ENCODE measurements at regions not wholly inside any gene's neighbourhood (a gene's known extent, or its start where the extent isn't known, plus 50 kb on each side); places are given as distances from the start of the nearest gene placed in this dataset.

GRCh38 chr13:61128850-61129645 is 286.6 kb downstream of the PCDH20 start:
- intact Hi-C loops (cut with DNase I) = no loop called here
- H3K36me3 ChIP-seq (ENCODE audit: insufficient read depth in 1 of 2, low read depth in 1 of 2) = no peaks in the 10 kb centered on the region
- no peaks in the 10 kb centered on the region for H3K9me3 ChIP-seq
- DNase-seq (no peak), ATAC-seq (no peak)
- H3K27ac ChIP-seq = no peak overlapping the region
- H3K4me3 ChIP-seq = no peak overlapping the region
- no peaks in the 10 kb centered on the region for H3K27me3 ChIP-seq (ENCODE audit: insufficient read depth in 3 of 3, low read length in 2 of 3)
- no peaks in the 10 kb centered on the region for H3K4me1 ChIP-seq
- TF ChIP-seq CTCF (IDR thresholded peaks at IDR 0.05) = no peak
- 49 to 58% (median 55%) methylated on average over 2 of the region's 2 CpGs for WGBS, 3 donors

GRCh38 chr13:61123538-61124289 is 291.9 kb downstream of the PCDH20 start:
- TF ChIP-seq CTCF (IDR thresholded peaks at IDR 0.05) = no peak
- no peaks in the 10 kb centered on the region for H3K27me3 ChIP-seq (ENCODE audit: insufficient read depth in 3 of 3, low read length in 2 of 3)
- H3K4me3 ChIP-seq = no peak overlapping the region
- intact Hi-C loops (cut with DNase I) = no loop called here
- DNase-seq (no peak), ATAC-seq (no peak)
- H3K4me1 ChIP-seq = no peaks in the 10 kb centered on the region
- 67 to 74% (median 72%) methylated on average over 5 of the region's 5 CpGs for WGBS, 3 donors
- no peak overlapping the region for H3K27ac ChIP-seq
- H3K9me3 ChIP-seq = peaks cover 3% of the 10 kb centered on the region
- H3K36me3 ChIP-seq (ENCODE audit: insufficient read depth in 1 of 2, low read depth in 1 of 2) = no peaks in the 10 kb centered on the region

DNA sequence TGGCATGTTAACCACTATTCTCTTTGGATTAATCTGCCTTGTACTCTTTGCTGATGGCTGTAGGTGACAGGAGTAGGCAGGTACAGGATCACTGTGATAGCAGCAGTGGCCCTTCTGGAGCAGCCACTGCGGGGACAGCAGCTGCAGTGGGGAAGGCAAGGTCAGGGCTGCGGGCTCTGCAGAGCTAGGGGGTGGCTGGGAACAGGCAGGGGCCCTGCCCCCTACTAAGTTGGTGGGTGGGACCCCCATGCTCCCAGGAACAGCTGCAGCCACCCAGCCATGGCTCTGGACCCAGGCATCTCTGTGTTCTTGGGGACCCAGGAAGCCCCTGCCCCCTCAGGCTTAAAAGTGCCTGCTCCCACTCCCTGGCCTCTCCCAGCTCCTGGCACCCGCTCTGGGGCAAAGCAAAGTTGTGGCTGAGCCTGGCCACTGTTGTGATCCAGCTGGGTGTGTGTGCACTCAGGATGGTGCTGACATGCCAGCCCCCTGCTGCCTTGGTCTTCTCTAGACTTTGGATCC is 302.4 kb downstream of the PCDH20 start:
- no peaks in the 10 kb centered on the region for H3K4me1 ChIP-seq
- no peaks in the 10 kb centered on the region for H3K36me3 ChIP-seq (ENCODE audit: insufficient read depth in 1 of 2, low read depth in 1 of 2)
- H3K27ac ChIP-seq = no peak overlapping the region
- DNase-seq (no peak), ATAC-seq (no peak)
- intact Hi-C loops (cut with DNase I) = no loop called here
- WGBS, 3 donors = 82 to 88% (median 85%) methylated on average over 3 of the region's 3 CpGs
- no peak overlapping the region for H3K4me3 ChIP-seq
- H3K27me3 ChIP-seq (ENCODE audit: insufficient read depth in 3 of 3, low read length in 2 of 3) = no peaks in the 10 kb centered on the region
- no peaks in the 10 kb centered on the region for H3K9me3 ChIP-seq
- TF ChIP-seq CTCF (IDR thresholded peaks at IDR 0.05) = no peak

GRCh38 chr13:61111529-61111928 is 304.1 kb downstream of the PCDH20 start:
- WGBS, 3 donors = 51 to 54% (median 52%) methylated on average over 1 of the region's 1 CpG

More at GRCh38 chr13:61111529-61111928, 304.1 kb downstream of the PCDH20 start:
- no peaks in the 10 kb centered on the region for H3K27me3 ChIP-seq (ENCODE audit: insufficient read depth in 3 of 3, low read length in 2 of 3)
- no peak overlapping the region for H3K27ac ChIP-seq
- H3K4me1 ChIP-seq = no peaks in the 10 kb centered on the region
- no peak for ATAC-seq
- no peak for DNase-seq
- no peak overlapping the region for H3K4me3 ChIP-seq
- intact Hi-C loops (cut with DNase I) = no loop called here
- TF ChIP-seq CTCF (IDR thresholded peaks at IDR 0.05) = no peak
- H3K9me3 ChIP-seq = no peaks in the 10 kb centered on the region
- no peaks in the 10 kb centered on the region for H3K36me3 ChIP-seq (ENCODE audit: insufficient read depth in 1 of 2, low read depth in 1 of 2)

All from psoas muscle (tissue), 7 donors.